ENCODE measurements at regions not wholly inside any gene's neighbourhood (a gene's known extent, or its start where the extent isn't known, plus 50 kb on each side); places are given as distances from the start of the nearest gene placed in this dataset.
"Not testable (repeated sequence)": the region's sequence is repeated elsewhere in the genome, so short reads cannot be mapped to it uniquely, and the experiment has no call there.

- not testable (repeated sequence) for TF ChIP-seq CTCF (conservative IDR thresholded peaks at IDR 0.05; ENCODE audit: low read depth, low read length); BHLHE40 (IDR thresholded peaks at IDR 0.05; ENCODE audit: low read depth, low read length); RAD21 (IDR thresholded peaks at IDR 0.05; ENCODE audit: low read length); POLR2A (IDR thresholded peaks at IDR 0.05; ENCODE audit: low read depth, low read length); SMC3 (IDR thresholded peaks at IDR 0.05; ENCODE audit: low read depth, low read length)
Observed at GRCh38 chr15:20972762-20973161, 106.6 kb upstream of the POTEB2 start.

Measured in IMR-90 (cell line).